Astrocyte (in vitro differentiated cells and primary cell): ENCODE measurements at regions not wholly inside any gene's neighbourhood (a gene's known extent, or its start where the extent isn't known, plus 50 kb on each side); places are given as distances from the start of the nearest gene placed in this dataset.

Experiments used
- DNase-seq: peaks from one replicate; pipeline ENCODE4 v3.0.0-alpha.2; 2010; ENCODE audit warnings: low read depth
- FAIRE-seq: peaks from 2 replicates; lab custom pipeline; 2011; peaks lifted over from hg19 to GRCh38; lab: Jason Lieb, UNC
- H2AFZ ChIP-seq: 2 replicates; pipeline ENCODE4 v1.6.0; 2012; ENCODE audit warnings: low read depth, low read length, inconsistent platforms
- H3K27ac ChIP-seq: 2 replicates; pipeline ENCODE4 v1.5.1; 2011; ENCODE audit warnings: low read depth, low read length, inconsistent platforms
- H3K27me3 ChIP-seq: 2 replicates; pipeline ENCODE4 v1.6.0; 2011; ENCODE audit warnings: low read length, inconsistent platforms; ENCODE audit not compliant: insufficient read depth
- H3K36me3 ChIP-seq: 2 replicates; pipeline ENCODE4 v1.5.1; 2011; ENCODE audit warnings: low read length, inconsistent platforms; ENCODE audit not compliant: insufficient read depth
- H3K4me1 ChIP-seq: 2 replicates; pipeline ENCODE4 v1.5.1; 2011; ENCODE audit warnings: low read length, inconsistent platforms; ENCODE audit not compliant: insufficient read depth
- H3K4me2 ChIP-seq: 2 replicates; pipeline ENCODE4 v1.6.0; 2012; ENCODE audit warnings: low read length, inconsistent platforms
- H3K4me3 ChIP-seq: 2 replicates; pipeline ENCODE4 v1.5.1; 2011; ENCODE audit warnings: low read depth, mild to moderate bottlenecking, low read length, inconsistent platforms; ENCODE audit not compliant: insufficient read depth
- H3K79me2 ChIP-seq: 2 replicates; pipeline ENCODE4 v1.6.0; 2012; ENCODE audit warnings: mild to moderate bottlenecking, low read length, inconsistent platforms; ENCODE audit not compliant: insufficient read depth
- H3K9ac ChIP-seq: 2 replicates; pipeline ENCODE4 v1.6.0; 2012; ENCODE audit warnings: mild to moderate bottlenecking, low read length, inconsistent platforms
- H3K9me3 ChIP-seq: 2 replicates; pipeline ENCODE4 v1.5.1; 2012; ENCODE audit warnings: low read depth, mild to moderate bottlenecking, low read length, inconsistent platforms; ENCODE audit not compliant: insufficient read depth
- H4K20me1 ChIP-seq: 2 replicates; pipeline ENCODE4 v1.6.0; 2012; ENCODE audit warnings: low read length, inconsistent platforms; ENCODE audit not compliant: insufficient read depth
- H3K27ac Mint-ChIP-seq: one replicate; pipeline ENCODE4 v1.8.0; 2021; ENCODE audit warnings: mild to moderate bottlenecking, mixed read lengths; ENCODE audit not compliant: unreplicated experiment
- H3K27me3 Mint-ChIP-seq: one replicate; pipeline ENCODE4 v1.8.0; 2021; ENCODE audit warnings: low read depth, mixed read lengths; ENCODE audit not compliant: unreplicated experiment
- H3K36me3 Mint-ChIP-seq: one replicate; pipeline ENCODE4 v1.8.0; 2021; ENCODE audit warnings: low read depth, mixed read lengths; ENCODE audit not compliant: unreplicated experiment
- H3K4me1 Mint-ChIP-seq: one replicate; pipeline ENCODE4 v1.8.0; 2021; ENCODE audit warnings: low read depth, mixed read lengths; ENCODE audit not compliant: unreplicated experiment
- H3K4me3 Mint-ChIP-seq: one replicate; pipeline ENCODE4 v1.8.0; 2021; ENCODE audit warnings: mild to moderate bottlenecking, moderate library complexity, mixed read lengths; ENCODE audit not compliant: unreplicated experiment
- H3K9me3 Mint-ChIP-seq: one replicate; pipeline ENCODE4 v1.8.0; 2021; ENCODE audit warnings: mild to moderate bottlenecking, mixed read lengths; ENCODE audit not compliant: unreplicated experiment
- CTCF ChIP-seq: IDR thresholded peaks from 2 replicates; pipeline ENCODE4 v1.5.1; 2011; ENCODE audit warnings: low read depth, mild to moderate bottlenecking, inconsistent platforms, low read length, moderate library complexity; ENCODE audit not compliant: insufficient read depth
- EZH2 ChIP-seq: IDR thresholded peaks from 2 replicates; pipeline ENCODE4 v1.6.1; 2012; ENCODE audit warnings: mild to moderate bottlenecking, low read length, inconsistent platforms; ENCODE audit not compliant: insufficient read depth

- peaks cover 6% of the 10 kb centered on the region for H3K4me1 Mint-ChIP-seq
- no peaks in the 10 kb centered on the region for H3K36me3 ChIP-seq
- H4K20me1 ChIP-seq, result no peaks in the 10 kb centered on the region
- H3K27ac Mint-ChIP-seq, result no peak overlapping the region
- no peaks in the 10 kb centered on the region for H3K79me2 ChIP-seq
- H3K4me2 ChIP-seq, result no peak overlapping the region
- no peak overlapping the region for H2AFZ ChIP-seq
- FAIRE-seq (no peak), DNase-seq (no peak)
- no peak overlapping the region for H3K4me3 ChIP-seq
- H3K36me3 Mint-ChIP-seq, result no peaks in the 10 kb centered on the region
- no peak overlapping the region for H3K9ac ChIP-seq
- no peaks in the 10 kb centered on the region for H3K27me3 ChIP-seq
- H3K9me3 Mint-ChIP-seq, result peaks cover 4% of the 10 kb centered on the region
- H3K27me3 Mint-ChIP-seq, result no peaks in the 10 kb centered on the region
- no peak overlapping the region for H3K27ac ChIP-seq
- no peaks in the 10 kb centered on the region for H3K9me3 ChIP-seq
- peaks cover 9% of the 10 kb centered on the region for H3K4me1 ChIP-seq
- H3K4me3 Mint-ChIP-seq, result no peak overlapping the region
- TF ChIP-seq CTCF (no peak), EZH2 (no peak)
Observed at GRCh38 chr5:56343988-56344387, 110.9 kb upstream of the ANKRD55 start.

GRCh38 chr5:56342616-56343015 lies 109.5 kb upstream of the ANKRD55 start:
- no peaks in the 10 kb centered on the region for H3K36me3 ChIP-seq
- no peak overlapping the region for H3K4me2 ChIP-seq
- H3K27ac Mint-ChIP-seq, result no peak overlapping the region
- FAIRE-seq (no peak), DNase-seq (no peak)
- TF ChIP-seq CTCF, result no peak
- no peak for TF ChIP-seq EZH2
- no peak overlapping the region for H3K9ac ChIP-seq
- H3K4me1 ChIP-seq, result peaks cover 9% of the 10 kb centered on the region
- peaks cover 10% of the 10 kb centered on the region for H3K4me1 Mint-ChIP-seq
- H3K27me3 ChIP-seq, result no peaks in the 10 kb centered on the region
- H3K9me3 ChIP-seq, result no peaks in the 10 kb centered on the region
- no peaks in the 10 kb centered on the region for H3K27me3 Mint-ChIP-seq
- no peaks in the 10 kb centered on the region for H4K20me1 ChIP-seq
- no peaks in the 10 kb centered on the region for H3K79me2 ChIP-seq
- H3K4me3 ChIP-seq, result no peak overlapping the region
- peaks cover 4% of the 10 kb centered on the region for H3K9me3 Mint-ChIP-seq
- H3K27ac ChIP-seq, result no peak overlapping the region
- H3K4me3 Mint-ChIP-seq, result no peak overlapping the region
- no peak overlapping the region for H2AFZ ChIP-seq
- no peaks in the 10 kb centered on the region for H3K36me3 Mint-ChIP-seq

GRCh38 chr5:56340196-56340980 lies 107.3 kb upstream of the ANKRD55 start:
- no peak overlapping the region for H3K4me3 ChIP-seq
- no peak overlapping the region for H3K27ac Mint-ChIP-seq
- no peaks in the 10 kb centered on the region for H3K79me2 ChIP-seq
- no peak overlapping the region for H3K4me2 ChIP-seq
- H3K4me3 Mint-ChIP-seq, result no peak overlapping the region
- H3K27me3 Mint-ChIP-seq, result no peaks in the 10 kb centered on the region
- H3K36me3 Mint-ChIP-seq, result no peaks in the 10 kb centered on the region
- H3K36me3 ChIP-seq, result no peaks in the 10 kb centered on the region
- TF ChIP-seq CTCF (no peak), EZH2 (no peak)
- no peaks in the 10 kb centered on the region for H3K27me3 ChIP-seq
- no peak for FAIRE-seq
- no peaks in the 10 kb centered on the region for H3K4me1 ChIP-seq
- no peak overlapping the region for H2AFZ ChIP-seq
- H3K9me3 ChIP-seq, result no peaks in the 10 kb centered on the region
- H4K20me1 ChIP-seq, result no peaks in the 10 kb centered on the region
- H3K27ac ChIP-seq, result no peak overlapping the region
- peaks cover 4% of the 10 kb centered on the region for H3K4me1 Mint-ChIP-seq
- DNase-seq, result no peak
- peaks cover 3% of the 10 kb centered on the region for H3K9me3 Mint-ChIP-seq
- no peak overlapping the region for H3K9ac ChIP-seq
